Esophagus squamous epithelium (tissue), 5 donors: ENCODE measurements at regions not wholly inside any gene's neighbourhood (a gene's known extent, or its start where the extent isn't known, plus 50 kb on each side); places are given as distances from the start of the nearest gene placed in this dataset.

ENCODE experiments used
- DNase-seq: peaks from one replicate; lab custom pipeline; 2025; lab: John Stamatoyannopoulos, UW
- H3K27ac ChIP-seq, 4 donors: fragments of 200-600 bp; sonication (generic); one replicate each; pipeline ENCODE4 v1.5.1; 2016 to 2019; ENCODE audit warnings: mild to moderate bottlenecking in 1 of 4
- H3K27me3 ChIP-seq, 4 donors: fragments of 200-600 bp; sonication (generic); 1 replicate in 3 of 4; 2 replicates in 1 of 4; pipeline versions ENCODE4 v1.5.1 to v1.6.0; 2017 to 2021; ENCODE audit warnings: antibody characterized with exemption in 1 of 4
- H3K36me3 ChIP-seq, 3 donors: fragments of 200-600 bp; sonication (generic); one replicate each; pipeline ENCODE4 v1.5.1; 2016 to 2019
- H3K4me1 ChIP-seq, 3 donors: fragments of 200-600 bp; sonication (generic); one replicate each; pipeline ENCODE4 v1.5.1; 2017 to 2019
- H3K4me3 ChIP-seq, 4 donors: fragments of 200-600 bp; sonication (generic); 1 replicate in 3 of 4; 2 replicates in 1 of 4; pipeline ENCODE4 v1.5.1; 2016 to 2019; ENCODE audit warnings: mild to moderate bottlenecking in 2 of 4, moderate library complexity in 1 of 4
- H3K9me3 ChIP-seq, 3 donors: fragments of 200-600 bp; sonication (generic); one replicate each; pipeline ENCODE4 v1.5.1; 2016 to 2019
- POLR2A ChIP-seq, 4 donors: fragments of 450-650 bp; IDR thresholded peaks; one replicate each; pipeline ENCODE4 v1.6.1; 2017; ENCODE audit warnings: antibody characterized with exemption in 4 of 4, mild to moderate bottlenecking in 4 of 4, moderate library complexity in 3 of 4
- WGBS, 2 donors: methylation state at CpG; one replicate each; pipeline ENCODE4 v1.1.5; 2018; 5-methylcytosine and 5-hydroxymethylcytosine counted together
- intact Hi-C: fragments of 100-400 bp; cut with DNase I; formaldehyde crosslinking; loops from one replicate; pipeline ENCODE4 v1.15.0; 2022
- TF ChIP-seq, protein P1 (sequence below), 6 experiments: fragments of 450-650 bp in 4 of 6; fragments of 200-600 bp in 2 of 6; sonication (generic) in 2 of 6; IDR thresholded peaks; one replicate each; pipeline ENCODE4 v1.5.1; 2016 to 2019; ENCODE audit warnings: antibody characterized with exemption in 6 of 6, mild to moderate bottlenecking in 4 of 6, moderate library complexity in 4 of 6
- donor health status: DM: yes; HTN: yes; CAD: no.

DNA sequence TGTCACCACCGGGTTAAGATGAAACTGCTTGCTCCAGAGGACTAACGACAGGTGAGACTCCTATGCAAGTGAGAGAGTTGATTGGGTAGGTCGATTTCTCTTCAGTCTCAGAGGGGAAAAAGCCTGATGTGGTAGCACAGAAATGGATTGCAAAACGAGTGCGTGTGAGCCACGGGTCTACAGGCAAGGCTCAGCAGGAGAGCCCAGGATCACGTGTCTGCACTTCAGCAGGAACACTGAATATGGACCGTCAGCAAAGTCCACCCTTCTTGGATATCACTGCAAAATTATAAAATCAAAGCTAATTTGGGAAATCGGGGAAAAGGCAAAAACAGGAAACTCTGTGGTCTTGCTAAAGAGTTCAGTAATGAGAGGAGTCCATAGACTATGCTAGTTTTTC is 107.7 kb upstream of the ZNF648 start:
- H3K27me3 ChIP-seq: no peaks in the 10 kb centered on the region
- no peaks in the 10 kb centered on the region for H3K36me3 ChIP-seq
- peaks cover 2 to 29% (median 13%) of the 10 kb centered on the region in 3 donors for H3K4me1 ChIP-seq
- 58 to 71% methylated on average over 9 of the region's 9 CpGs for WGBS, 2 donors
- intact Hi-C loops: no loop called here
- no peak overlapping the region for H3K4me3 ChIP-seq
- TF ChIP-seq, protein P1, sequence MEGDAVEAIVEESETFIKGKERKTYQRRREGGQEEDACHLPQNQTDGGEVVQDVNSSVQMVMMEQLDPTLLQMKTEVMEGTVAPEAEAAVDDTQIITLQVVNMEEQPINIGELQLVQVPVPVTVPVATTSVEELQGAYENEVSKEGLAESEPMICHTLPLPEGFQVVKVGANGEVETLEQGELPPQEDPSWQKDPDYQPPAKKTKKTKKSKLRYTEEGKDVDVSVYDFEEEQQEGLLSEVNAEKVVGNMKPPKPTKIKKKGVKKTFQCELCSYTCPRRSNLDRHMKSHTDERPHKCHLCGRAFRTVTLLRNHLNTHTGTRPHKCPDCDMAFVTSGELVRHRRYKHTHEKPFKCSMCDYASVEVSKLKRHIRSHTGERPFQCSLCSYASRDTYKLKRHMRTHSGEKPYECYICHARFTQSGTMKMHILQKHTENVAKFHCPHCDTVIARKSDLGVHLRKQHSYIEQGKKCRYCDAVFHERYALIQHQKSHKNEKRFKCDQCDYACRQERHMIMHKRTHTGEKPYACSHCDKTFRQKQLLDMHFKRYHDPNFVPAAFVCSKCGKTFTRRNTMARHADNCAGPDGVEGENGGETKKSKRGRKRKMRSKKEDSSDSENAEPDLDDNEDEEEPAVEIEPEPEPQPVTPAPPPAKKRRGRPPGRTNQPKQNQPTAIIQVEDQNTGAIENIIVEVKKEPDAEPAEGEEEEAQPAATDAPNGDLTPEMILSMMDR (IDR thresholded peaks at IDR 0.05): no peak
- no peak for TF ChIP-seq POLR2A (IDR thresholded peaks at IDR 0.05)
- DNase-seq: no peak
- no peaks in the 10 kb centered on the region for H3K9me3 ChIP-seq
- H3K27ac ChIP-seq: peak overlapping the region in 3 of 4 donors; percentile 9 to 27 (median 25)

DNA sequence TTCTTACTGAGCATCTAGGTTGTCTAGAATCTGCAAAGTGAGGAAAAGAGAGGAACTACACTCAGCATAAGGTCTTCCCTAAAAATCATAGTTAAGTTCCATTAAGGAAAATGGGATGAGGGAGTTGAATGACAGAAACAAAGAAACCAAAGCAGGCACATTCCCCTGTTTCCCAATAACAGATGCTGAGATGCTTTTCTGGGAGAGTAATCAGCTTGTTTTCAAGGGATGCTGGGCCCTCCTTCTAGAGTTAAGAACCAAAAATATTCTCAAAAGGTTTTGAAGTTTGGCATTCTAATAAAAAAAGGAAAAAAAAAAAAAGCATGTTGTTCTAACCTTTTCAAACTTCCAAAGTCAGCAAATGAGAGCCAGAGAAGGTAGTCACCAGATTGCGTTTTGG is 105.2 kb upstream of the ZNF648 start:
- no peaks in the 10 kb centered on the region for H3K27me3 ChIP-seq
- TF ChIP-seq, protein P1 (IDR thresholded peaks at IDR 0.05): no peak
- no peak for TF ChIP-seq POLR2A (IDR thresholded peaks at IDR 0.05)
- peaks cover 6 to 30% (median 9%) of the 10 kb centered on the region in 3 donors for H3K4me1 ChIP-seq
- no peaks in the 10 kb centered on the region for H3K9me3 ChIP-seq
- 92 to 100% methylated on average over 1 of the region's 1 CpG for WGBS, 2 donors
- no peaks in the 10 kb centered on the region for H3K36me3 ChIP-seq
- DNase-seq: no peak
- intact Hi-C loops: no loop called here
- peak overlapping the region in 3 of 4 donors; percentile 1 to 17 (median 4) for H3K27ac ChIP-seq
- no peak overlapping the region for H3K4me3 ChIP-seq

DNA sequence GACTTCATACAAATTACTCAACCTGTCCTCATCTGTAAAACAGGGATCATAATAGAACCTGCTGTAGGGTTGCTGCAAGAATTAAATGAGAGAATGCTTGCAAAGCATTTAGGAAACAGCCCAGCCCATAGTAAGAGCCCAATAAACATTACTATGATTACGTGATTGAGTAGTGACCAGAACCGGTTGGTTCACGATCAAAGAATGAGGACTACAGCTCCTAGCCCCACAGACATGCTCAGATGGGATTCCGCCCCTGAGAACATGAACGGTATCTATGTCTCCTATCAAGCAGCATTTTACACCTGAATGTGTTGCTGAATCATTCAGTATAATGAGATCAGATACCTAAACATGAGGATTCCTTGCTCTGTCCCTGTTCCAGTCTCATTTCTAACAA is 104.8 kb upstream of the ZNF648 start:
- 75 to 91% methylated on average over 5 of the region's 5 CpGs for WGBS, 2 donors
- H3K9me3 ChIP-seq: no peaks in the 10 kb centered on the region
- no peak overlapping the region for H3K4me3 ChIP-seq
- no peaks in the 10 kb centered on the region for H3K27me3 ChIP-seq
- intact Hi-C loops: no loop called here
- peak overlapping the region in 2 of 4 donors; percentile 1 to 17 for H3K27ac ChIP-seq
- peaks cover 6 to 27% (median 9%) of the 10 kb centered on the region in 3 donors for H3K4me1 ChIP-seq
- no peaks in the 10 kb centered on the region for H3K36me3 ChIP-seq
- DNase-seq: no peak
- TF ChIP-seq POLR2A (IDR thresholded peaks at IDR 0.05): no peak
- TF ChIP-seq, protein P1 (IDR thresholded peaks at IDR 0.05): no peak

DNA sequence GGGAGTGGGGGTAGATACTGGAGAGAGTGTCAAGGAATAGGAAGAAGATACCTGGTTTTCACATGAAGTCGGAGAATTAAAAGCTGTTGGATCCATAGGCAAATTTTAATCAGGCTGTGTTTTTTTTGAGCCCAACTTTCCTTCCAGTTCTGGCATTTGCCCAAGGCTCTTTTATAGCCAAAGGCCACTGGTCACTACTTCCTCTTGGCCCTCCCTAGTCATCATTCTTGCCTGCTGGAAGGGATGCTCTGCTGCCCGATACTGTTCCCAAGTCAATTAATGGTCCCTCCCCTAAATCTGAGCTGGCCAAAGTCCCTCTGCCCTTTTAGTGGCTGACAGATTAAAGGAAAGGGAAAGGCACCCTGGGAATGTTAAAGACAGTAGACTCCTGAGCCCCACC is 102.8 kb upstream of the ZNF648 start:
- WGBS, 2 donors: 63 to 87% methylated on average over 1 to 2 of the region's 2 CpGs
- Histone ChIP-seq H3K36me3 (no peaks in the 10 kb centered on the region), H3K27me3 (no peaks in the 10 kb centered on the region), H3K27ac (peak overlapping the region in 3 of 4 donors; percentile 51 to 82 (median 81)), H3K4me1 (peaks cover 6 to 22% (median 9%) of the 10 kb centered on the region in 3 donors), H3K4me3 (no peak overlapping the region), H3K9me3 (peaks cover 0 to 7% (median 6%) of the 10 kb centered on the region in 3 donors)
- intact Hi-C loops: no loop called here
- DNase-seq: no peak
- TF ChIP-seq POLR2A (IDR thresholded peaks at IDR 0.05): no peak
- TF ChIP-seq, protein P1 (IDR thresholded peaks at IDR 0.05): no peak

DNA sequence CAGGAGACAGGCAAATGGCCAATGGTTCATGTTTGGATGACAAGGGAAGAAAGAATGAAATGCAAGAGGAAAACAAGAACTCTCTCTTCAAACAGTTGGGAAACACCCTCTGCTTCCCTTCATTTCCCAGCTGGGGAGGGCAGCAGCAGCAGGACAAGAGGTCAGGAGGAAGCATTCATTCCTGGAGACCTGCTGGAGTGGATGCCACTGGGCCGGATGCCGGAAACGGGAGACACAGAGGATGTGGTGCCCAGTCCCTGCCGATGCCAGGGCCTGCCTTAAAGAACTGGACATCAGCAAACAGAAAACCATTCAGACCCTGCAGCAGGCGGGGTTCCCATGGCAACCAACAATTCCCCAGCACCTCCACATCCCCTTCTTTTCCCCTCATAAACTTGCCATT is 102.3 kb upstream of the ZNF648 start:
- H3K4me1 ChIP-seq: peaks cover 6 to 22% (median 9%) of the 10 kb centered on the region in 3 donors
- TF ChIP-seq POLR2A (IDR thresholded peaks at IDR 0.05): no peak
- TF ChIP-seq, protein P1 (IDR thresholded peaks at IDR 0.05): no peak
- no peaks in the 10 kb centered on the region for H3K27me3 ChIP-seq
- intact Hi-C loops: no loop called here
- H3K4me3 ChIP-seq: no peak overlapping the region
- peak overlapping the region in 3 of 4 donors; percentile 76 to 82 (median 81) for H3K27ac ChIP-seq
- 54 to 65% methylated on average over 5 of the region's 5 CpGs for WGBS, 2 donors
- H3K36me3 ChIP-seq: no peaks in the 10 kb centered on the region
- H3K9me3 ChIP-seq: peaks cover 0 to 11% (median 9%) of the 10 kb centered on the region in 3 donors
- no peak for DNase-seq
